ENCODE measurements at regions not wholly inside any gene's neighbourhood (a gene's known extent, or its start where the extent isn't known, plus 50 kb on each side); places are given as distances from the start of the nearest gene placed in this dataset.

DNA sequence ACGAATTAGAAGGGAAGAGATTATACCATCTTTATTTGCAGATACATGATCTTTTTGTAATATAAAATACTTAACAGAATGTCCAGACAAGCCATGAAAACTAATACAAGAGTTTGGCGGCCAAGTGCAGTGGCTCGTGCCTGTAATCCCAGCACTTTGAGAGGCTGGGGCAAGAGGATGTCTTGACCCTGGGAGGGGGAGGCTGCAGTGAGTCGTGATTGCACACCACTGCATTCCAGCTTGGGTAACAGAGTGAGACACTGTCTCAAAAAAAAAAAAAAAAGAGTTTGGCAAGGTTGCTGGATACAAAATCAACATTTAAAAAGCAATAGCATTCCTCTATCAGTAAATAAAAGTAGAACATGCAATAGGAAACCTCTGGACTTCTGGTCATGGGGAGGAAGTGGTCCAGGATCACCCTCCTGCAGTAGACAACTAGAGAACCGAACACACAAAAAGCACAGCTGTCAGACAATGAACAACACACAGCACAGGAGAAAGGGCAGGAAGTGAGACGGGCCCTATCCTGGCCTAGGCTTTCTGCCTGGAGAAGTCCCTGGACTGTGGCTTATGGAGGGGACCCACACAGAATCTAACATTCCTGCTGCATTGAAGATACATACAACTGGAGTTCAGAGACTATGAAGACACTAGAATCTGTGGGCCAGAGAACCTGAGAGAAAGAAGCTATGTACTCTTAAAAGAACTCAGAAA is 118.9 kb upstream of the ARL4C start:
- no peak for DNase-seq (ENCODE audit: low read depth in 3 of 3, low spot score in 1 of 3)

DNA sequence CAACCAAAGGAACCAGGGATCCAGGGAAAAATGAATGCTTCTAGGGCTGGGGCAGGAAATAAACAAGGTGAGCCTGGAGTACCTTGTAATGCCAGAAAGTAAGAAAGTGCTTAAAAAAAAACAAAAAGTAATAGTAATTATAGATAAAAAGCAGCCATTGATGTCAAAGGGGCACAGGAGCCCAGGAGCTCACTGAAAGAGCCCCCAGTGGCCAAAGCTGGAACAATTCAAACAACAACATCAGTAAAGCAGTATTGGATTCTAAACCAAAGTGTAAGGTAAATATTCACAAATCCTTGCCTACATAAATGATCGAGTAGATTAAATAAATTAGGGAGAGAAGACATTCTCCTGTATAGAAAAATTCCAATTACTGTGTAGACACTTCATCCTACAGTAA is 114.3 kb upstream of the ARL4C start:
- no peak for DNase-seq (ENCODE audit: low read depth in 3 of 3, low spot score in 1 of 3)

DNA sequence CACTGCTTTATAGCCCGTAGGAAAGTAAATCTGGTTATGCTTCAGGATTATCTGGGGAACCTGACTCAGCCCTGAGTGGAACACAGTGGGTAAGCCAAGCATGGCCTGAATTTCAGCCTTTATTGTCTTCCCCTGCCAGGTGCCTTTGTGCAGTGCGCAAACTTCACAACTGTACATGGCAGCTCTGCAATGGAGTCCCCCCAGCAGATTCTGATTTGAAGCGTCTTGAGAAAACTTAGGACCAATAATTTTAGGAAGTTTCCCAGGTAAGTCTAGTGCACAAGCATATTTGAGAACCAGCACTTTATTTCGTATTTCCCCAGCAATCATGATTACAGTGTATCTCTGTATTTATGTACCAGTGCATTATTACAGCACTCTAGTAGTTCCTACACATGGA is 112.1 kb upstream of the ARL4C start:
- DNase-seq (ENCODE audit: low read depth in 3 of 3, low spot score in 1 of 3): no peak

DNA sequence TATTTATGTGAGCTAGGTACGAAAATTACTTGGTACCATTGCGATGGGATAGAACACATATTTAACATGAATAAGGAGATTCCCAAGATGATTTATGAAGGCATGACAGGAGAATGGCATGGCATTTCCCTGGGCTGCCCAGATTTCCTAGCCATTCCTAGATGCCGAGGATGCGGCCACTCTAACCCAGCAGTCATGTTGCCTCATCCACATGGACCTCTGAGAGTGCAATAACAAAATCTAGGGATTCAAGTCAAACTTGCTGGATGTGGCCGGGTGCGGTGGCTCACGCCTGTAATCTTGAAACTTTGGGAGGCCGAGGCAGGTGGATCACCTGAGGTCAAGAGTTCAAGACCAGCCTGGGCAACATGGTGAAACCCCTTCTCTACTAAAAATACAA is 110.8 kb upstream of the ARL4C start:
- DNase-seq (ENCODE audit: low read depth in 3 of 3, low spot score in 1 of 3): no peak

DNA sequence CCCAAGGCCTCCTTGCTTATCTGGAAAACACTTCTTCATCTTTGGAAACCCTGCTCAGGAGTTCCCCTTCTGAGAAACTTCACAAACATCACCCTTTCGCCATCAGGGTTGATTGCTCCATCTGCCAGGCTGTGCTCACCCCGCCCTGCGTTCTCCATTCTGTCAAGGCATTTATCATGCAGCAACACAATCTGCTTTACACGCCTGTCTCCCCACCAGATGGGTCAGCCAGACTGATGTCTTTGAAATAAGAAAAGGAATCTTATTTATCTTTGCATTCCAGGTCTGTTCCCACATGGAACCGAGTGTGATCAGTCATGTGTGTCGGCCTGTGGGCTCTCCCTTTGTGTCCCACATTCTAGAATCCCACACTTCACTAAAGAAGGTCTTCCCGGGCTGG is 110.0 kb upstream of the ARL4C start:
- DNase-seq (ENCODE audit: low read depth in 3 of 3, low spot score in 1 of 3): no peak

DNA sequence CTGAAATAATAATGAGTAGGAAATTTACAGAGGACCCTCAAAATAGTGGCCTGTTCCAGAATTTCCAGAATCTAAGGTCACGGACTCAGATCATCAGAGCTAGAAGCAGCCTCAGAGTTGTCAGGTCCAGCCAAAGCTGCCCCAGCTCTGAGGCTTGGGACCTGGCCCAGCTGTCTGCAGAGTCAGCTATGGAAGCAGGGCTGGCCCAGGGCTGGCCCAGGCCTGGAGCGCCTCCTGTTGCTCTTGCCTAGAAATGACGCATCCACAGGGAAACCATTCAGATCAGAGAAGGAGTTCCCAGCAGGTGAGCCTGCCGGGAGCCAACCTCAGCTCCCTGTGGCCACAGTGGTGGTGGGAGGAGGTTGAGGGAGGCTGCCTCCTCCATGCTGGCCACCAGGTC is 106.7 kb upstream of the ARL4C start:
- DNase-seq (ENCODE audit: low read depth in 3 of 3, low spot score in 1 of 3): no peak

DNA sequence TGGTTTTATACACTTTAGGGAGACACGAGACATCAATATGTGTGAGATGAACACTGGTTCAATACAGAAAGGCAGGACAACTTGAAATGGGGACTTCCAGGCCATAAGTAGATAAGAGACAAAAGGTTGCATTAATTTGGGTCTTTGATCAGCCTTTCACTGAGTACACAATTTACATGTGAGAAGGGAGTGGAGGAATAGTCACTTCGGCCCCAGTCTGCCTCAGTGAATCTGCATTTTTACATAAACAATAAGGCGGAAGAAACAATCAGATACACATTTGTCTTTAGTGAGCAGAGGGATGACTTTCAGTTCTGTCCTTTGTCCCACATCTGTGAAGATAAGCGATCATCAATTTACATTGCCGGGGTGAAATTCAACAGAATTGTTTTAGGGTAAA is 104.3 kb upstream of the ARL4C start:
- no peak for DNase-seq (ENCODE audit: low read depth in 3 of 3, low spot score in 1 of 3)

DNA sequence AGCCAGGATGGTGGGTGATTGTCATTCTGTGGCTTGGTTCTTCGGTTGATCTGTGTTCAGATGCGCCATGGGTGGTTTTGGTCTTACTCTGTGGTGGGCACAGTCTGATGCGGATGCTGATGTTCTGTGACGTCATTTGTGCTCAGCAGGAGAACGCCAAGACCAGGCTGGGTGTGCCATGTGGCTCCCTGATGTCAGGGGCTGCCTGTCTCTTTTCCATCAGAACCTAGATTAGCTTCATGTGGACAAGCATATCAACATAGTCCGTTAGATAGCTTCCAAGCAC is 100.6 kb upstream of the ARL4C start:
- no peak for DNase-seq (ENCODE audit: low read depth in 3 of 3, low spot score in 1 of 3)

DNA sequence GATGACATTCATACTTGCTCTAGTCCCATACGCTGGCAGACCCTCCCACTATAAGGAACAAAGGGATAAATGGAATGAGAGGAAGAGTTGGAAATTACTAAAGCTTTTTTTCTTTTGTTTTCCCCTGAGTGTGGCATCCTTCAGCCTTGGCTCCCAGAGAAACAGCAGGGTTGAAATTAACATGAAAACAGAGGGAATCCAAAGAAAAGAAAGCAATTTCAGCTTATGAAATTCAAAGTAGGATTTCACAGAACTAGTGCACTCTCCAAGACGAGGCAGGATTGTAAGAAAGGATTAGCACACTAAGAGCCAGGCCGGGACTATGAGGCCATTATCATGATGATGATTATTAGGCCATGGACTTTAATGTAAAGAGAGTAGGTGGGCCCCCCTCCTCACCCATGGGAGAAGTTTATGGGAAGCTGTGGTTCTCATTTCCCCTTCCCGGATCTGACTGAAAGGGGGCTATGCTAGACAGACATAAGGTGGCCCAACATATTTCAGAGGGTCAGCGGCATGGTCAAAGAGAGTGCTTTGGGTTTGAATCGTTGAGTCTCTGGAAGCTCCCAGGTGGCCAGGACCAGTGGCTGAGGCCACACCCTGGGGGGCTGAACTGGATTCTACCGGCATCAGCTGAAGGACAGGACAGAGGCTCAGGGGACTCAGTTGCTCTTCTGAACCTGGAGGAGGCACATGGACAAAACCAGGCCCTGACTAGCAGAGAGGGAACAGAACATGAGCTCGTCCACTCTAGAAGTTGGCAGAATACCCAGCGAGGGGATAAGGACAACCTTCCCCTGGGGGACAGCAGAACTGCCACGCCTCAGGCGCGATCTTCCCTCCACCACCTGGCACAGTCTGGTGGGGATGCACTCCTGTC is 100.1 kb upstream of the ARL4C start:
- DNase-seq (ENCODE audit: low read depth in 3 of 3, low spot score in 1 of 3): no peak

DNA sequence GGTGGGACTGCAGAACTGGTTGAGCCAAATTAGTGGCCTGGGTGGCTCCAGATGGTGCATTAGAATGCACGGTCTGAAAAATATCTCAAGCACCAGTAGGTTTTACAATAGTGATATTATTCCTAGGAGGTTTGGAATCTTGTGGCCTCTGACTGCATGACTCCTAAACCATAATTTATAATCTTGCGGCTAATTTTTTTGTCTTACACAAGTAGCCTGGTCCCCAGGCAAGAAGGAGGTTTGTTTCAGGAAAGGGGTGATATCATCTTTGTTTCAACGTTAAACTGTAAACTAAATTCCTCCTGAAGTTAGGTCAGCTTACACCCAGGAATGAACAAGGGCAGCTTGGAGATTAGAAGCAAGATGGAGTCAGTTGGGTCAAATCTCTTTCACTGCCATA is 98.9 kb upstream of the ARL4C start:
- no peak for DNase-seq (ENCODE audit: low read depth in 3 of 3, low spot score in 1 of 3)

DNA sequence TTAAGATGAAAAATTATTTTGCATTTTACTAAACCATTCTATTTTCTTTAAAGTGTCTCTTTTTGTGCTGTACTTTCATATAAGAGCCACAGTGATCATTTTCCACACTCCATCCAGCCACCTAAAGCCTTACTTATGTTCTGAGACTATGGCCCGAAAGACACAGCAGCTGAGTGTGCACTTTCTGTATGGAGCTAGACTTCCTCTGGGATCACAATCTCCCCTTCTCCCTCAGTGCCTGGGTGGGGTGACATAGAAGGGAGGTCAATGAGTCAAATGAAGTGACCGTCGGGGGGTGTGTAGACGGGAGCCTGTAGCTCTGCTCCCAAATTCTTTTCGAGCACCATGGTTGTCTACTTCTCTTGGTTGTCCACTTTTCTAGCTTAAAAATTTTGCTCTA is 97.8 kb upstream of the ARL4C start:
- DNase-seq (ENCODE audit: low read depth in 3 of 3, low spot score in 1 of 3): no peak

DNA sequence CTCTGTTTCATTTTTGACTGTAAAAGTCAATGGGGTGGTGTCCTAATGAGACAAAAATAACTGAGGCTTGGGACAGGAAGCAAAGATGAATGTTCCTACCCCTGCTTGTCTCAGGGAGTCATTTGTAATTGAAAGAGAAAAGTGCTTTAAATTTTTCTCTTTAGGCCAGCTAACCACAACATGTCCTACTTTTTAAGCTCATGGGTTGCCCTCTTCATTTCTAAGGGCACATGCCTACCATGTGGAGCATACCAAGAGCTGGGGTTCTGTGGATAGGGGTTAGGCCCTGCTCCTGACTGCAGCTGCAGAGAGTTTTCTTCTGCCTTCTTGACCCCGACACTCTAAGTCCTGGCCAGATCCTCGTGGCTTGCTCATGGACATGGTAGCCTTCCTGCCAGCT is 96.8 kb upstream of the ARL4C start:
- DNase-seq (ENCODE audit: low read depth in 3 of 3, low spot score in 1 of 3): no peak

DNA sequence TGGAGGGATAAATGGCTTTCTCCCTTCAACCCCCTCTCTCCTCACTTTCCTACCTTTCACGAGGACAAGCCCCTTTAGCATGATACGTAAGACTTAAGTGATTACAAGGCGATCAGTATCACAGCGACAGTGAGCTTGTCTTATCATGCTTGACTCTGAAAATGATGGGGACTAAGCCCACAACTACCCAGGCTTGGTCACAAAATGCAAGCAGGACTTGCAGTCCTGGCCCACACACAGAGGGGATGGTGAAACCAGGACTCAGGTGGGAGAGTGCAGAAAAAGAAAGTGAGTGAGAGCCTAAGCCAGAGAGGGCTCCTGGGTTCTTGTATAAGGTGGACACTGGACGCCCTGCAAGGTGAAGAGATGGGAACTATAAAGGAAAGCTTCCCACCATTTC is 95.7 kb upstream of the ARL4C start:
- DNase-seq (ENCODE audit: low read depth in 3 of 3, low spot score in 1 of 3): no peak

DNA sequence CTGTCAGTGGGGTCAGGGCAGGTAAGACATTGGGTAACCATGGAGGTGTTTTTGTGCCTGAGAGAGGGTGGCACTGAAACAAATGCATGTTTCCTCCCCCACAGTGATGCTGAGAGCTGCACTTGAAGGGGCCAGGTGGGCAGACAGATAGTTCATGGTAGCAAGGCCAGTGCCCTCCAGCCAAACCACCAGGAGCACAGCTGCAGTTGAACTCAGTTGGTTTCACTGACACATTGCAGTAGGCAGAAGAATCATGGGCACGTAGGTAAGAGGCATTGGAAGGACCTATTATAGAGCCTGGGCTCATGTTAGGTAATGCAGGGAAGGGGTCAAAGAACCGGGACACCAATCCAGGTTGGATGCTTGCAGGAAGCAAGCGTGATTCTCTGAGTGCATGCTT is 93.2 kb upstream of the ARL4C start:
- DNase-seq (ENCODE audit: low read depth in 3 of 3, low spot score in 1 of 3): no peak

DNA sequence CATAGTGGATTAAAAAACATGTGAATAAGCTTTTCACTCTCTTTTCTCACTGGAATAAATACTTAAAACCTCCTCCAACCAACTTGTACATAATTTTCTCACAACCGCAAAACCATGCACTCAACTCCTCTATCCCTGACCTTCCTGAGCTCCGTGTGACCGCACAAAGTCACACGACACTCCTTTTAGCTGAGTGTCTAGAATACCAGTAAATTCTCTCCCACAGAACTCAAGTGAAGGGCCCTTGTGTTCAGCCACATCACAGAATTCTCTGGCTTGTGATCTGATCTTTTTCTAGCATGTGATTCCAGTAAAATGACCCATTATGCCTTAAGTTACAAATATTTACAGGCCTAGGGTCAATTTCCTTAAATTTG is 91.2 kb upstream of the ARL4C start:
- DNase-seq (ENCODE audit: low read depth in 3 of 3, low spot score in 1 of 3): no peak

DNA sequence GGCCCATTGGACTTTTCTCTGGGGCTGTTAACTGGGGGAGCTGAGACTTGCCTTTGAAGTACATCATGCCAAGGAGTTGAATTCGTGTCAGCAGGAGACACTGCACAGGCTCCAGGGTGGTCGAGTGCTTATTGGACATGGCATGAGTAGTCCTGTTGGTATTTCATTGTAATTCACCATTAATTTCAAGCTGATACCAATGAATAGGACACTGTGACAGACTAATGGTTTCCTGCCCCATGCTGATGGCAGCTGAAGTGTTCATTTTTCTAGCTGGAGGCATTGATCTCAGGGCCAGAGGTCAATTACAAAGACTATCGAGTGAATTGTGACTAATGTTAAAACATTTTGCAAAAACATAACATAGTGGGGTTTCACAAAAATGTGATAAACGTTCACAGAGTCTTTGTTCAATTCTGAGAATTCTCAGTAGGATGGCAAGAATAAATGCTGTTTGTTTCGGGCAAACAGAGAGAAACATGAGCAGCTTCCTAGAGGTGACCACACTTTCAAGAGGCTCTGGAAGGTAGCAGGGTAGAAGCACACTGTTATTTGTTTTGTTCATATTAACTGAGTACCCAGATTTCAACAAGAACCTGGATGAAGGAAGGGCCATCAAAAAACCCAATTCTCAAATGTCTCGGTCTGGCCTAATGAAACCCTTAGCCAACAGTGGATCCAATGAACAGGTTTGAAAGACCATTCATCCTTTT is 90.6 kb upstream of the ARL4C start:
- DNase-seq (ENCODE audit: low read depth in 3 of 3, low spot score in 1 of 3): no peak

DNA sequence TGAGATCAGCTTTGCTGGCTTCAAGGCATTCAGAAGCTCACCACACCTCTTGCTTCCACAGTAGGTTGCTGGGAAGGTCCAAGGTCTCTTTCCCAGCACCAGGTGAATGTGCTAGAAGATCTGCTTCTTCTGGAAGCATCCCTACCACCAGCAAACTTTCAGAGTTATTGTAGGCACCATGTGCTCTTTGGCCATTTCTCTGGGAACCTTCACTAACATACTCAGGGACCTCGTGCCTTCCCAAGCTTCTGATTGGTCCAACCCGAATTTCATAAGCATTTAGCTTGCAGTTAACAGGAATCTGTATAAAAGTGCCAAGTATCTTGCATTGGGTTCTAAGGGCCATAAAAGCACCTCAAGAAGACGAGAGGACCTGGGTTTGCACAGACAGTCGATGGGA is 86.5 kb upstream of the ARL4C start:
- no peak for DNase-seq (ENCODE audit: low read depth in 3 of 3, low spot score in 1 of 3)

DNA sequence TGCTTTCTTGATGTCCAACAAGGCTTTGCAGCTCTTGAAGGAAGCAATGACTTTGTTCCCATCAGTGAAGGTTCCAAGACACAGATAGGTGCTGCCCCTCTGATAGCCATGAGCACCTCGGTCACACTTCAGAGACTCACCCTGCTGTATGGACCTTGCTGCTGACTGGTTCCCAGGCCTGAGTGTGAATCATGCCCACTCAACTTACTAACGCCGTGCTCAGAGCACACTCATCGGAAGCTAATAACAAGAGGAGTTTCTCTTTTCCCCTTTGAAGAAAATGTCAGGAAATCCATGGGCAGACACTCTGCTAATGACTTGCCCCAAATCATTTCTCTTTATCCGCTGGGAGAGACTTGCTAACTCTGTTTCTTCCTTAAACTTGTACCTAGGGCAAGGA is 83.8 kb upstream of the ARL4C start:
- DNase-seq (ENCODE audit: low read depth in 3 of 3, low spot score in 1 of 3): no peak

DNA sequence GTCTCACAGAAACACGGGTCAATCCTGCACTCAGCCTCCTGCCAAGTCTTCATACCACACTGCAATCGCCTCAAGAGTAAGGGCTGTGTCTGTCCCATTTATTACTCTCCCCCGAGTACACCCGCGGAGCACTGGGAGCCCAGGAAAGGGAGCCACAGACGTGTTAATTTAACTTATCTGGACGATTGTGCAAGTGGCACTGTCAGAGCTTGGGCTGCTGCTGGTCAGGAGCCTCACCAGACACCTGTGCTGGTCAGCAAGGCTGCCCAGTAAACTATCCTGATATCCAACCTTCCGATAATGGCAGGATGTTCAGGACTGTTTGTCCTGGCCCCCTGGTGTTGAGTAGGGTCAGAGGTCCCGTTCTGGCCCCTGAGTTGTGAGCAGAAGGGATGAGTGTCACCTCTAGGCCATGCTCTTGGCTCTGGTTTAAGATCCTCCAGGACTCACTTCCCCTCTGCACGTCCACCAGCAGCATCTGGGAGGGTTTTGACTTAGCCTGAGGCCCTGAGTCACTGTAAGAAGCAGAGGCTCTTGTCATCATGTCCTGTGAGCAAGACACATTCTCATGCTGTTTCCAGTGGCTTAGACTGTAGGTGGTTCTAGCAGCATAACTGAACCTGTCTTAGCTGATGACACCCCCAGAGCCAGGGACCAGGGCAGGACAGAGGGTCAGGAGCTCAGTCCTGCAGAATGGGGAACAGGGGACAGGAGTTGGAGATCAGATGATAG is 82.5 kb upstream of the ARL4C start:
- no peak for DNase-seq (ENCODE audit: low read depth in 3 of 3, low spot score in 1 of 3)

DNA sequence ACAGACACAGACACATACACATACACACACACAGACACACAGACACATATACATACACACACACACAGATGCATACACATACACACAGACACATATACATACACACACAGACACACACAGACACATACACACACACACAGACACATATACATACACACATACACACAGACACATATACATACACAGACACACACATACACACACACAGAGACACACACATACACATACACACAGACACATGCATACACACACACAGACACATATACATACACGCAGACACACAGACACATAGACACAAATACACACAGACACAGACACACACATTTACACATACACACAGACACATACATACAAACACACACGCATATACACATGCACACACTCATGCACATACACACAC is 81.5 kb upstream of the ARL4C start:
- DNase-seq (ENCODE audit: low read depth in 3 of 3, low spot score in 1 of 3): no peak

DNA sequence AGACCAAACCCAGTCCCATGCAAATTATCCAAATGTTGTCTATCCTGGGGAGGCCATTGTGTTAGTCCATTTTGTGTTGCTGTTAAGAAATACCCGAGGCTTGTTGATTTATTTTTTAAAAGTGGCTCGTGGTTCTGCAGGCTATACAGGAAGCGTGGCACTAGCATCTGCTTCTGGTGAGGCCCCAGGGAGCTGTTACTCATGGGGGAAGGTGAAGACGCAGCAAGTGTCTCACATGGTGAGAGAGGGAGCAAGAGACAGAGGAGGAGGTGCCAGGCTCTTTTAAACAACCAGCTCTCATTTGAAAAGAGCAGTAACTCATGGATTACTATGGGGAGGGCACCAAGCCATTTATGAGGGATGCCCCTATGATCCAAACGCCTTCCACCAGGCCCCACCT is 80.3 kb upstream of the ARL4C start:
- DNase-seq (ENCODE audit: low read depth in 3 of 3, low spot score in 1 of 3): no peak
